H9 (cell line): ENCODE measurements at regions not wholly inside any gene's neighbourhood (a gene's known extent, or its start where the extent isn't known, plus 50 kb on each side); places are given as distances from the start of the nearest gene placed in this dataset.

Experiments
- DNase-seq: peaks from one replicate; pipeline ENCODE4 v3.0.0-alpha.2; 2017
- H2AFZ ChIP-seq: one replicate; pipeline ENCODE4 v1.6.1; 2013; ENCODE audit warnings: mild to moderate bottlenecking, low read length, control low read depth, moderate library complexity
- H2AK5ac ChIP-seq: 2 replicates; pipeline ENCODE4 v1.6.1; 2013; ENCODE audit warnings: low read length, control low read depth, mixed read lengths; ENCODE audit not compliant: insufficient read length
- H2BK120ac ChIP-seq: one replicate; pipeline ENCODE4 v1.6.1; 2013; ENCODE audit warnings: low read depth, mild to moderate bottlenecking, low read length, control low read depth, inconsistent platforms; ENCODE audit not compliant: poor library complexity, severe bottlenecking
- H2BK12ac ChIP-seq: 2 replicates; pipeline ENCODE4 v1.6.1; 2013; ENCODE audit warnings: low read length, control low read depth, mixed read lengths, low read depth; ENCODE audit not compliant: insufficient read length
- H2BK15ac ChIP-seq: 2 replicates; pipeline ENCODE4 v1.6.1; 2013; ENCODE audit warnings: low read depth, low read length, control low read depth
- H2BK20ac ChIP-seq: one replicate; pipeline ENCODE4 v1.6.1; 2013; ENCODE audit warnings: low read depth, mild to moderate bottlenecking, low read length, control low read depth, inconsistent platforms; ENCODE audit not compliant: poor library complexity, severe bottlenecking
- H2BK5ac ChIP-seq: 2 replicates; pipeline ENCODE4 v1.6.1; 2013; ENCODE audit warnings: low read length, control low read depth, mixed read lengths; ENCODE audit not compliant: insufficient read length
- H3K14ac ChIP-seq: 2 replicates; pipeline ENCODE4 v1.6.1; 2013; ENCODE audit warnings: low read length, control low read depth; ENCODE audit not compliant: insufficient read depth
- H3K18ac ChIP-seq: 2 replicates; pipeline ENCODE4 v1.6.1; 2013; ENCODE audit warnings: low read depth, mild to moderate bottlenecking, mixed read lengths, low read length, control low read depth; ENCODE audit not compliant: insufficient read length
- H3K23ac ChIP-seq: 2 replicates; pipeline ENCODE4 v1.6.1; 2013; ENCODE audit warnings: low read length, control low read depth, mixed read lengths, low read depth; ENCODE audit not compliant: insufficient read length
- H3K23me2 ChIP-seq: 2 replicates; pipeline ENCODE4 v1.6.1; 2013; ENCODE audit warnings: low read depth, mild to moderate bottlenecking, mixed read lengths, low read length, control low read depth; ENCODE audit not compliant: insufficient read length, poor library complexity, severe bottlenecking
- H3K27ac ChIP-seq: 2 replicates; pipeline ENCODE4 v1.5.1; 2013; ENCODE audit warnings: low read length, control low read depth, mixed read lengths, low read depth; ENCODE audit not compliant: insufficient read length
- H3K27me3 ChIP-seq: 2 replicates; pipeline ENCODE4 v1.6.1; 2013; ENCODE audit warnings: low read length, control low read depth, inconsistent platforms; ENCODE audit not compliant: insufficient read depth
- H3K4ac ChIP-seq: 2 replicates; pipeline ENCODE4 v1.6.1; 2013; ENCODE audit warnings: low read depth, mild to moderate bottlenecking, control low read depth, inconsistent platforms, low read length, moderate library complexity
- H3K4me1 ChIP-seq: 2 replicates; pipeline ENCODE4 v1.6.1; 2013; ENCODE audit warnings: low read length, control low read depth, inconsistent platforms; ENCODE audit not compliant: insufficient read depth
- H3K4me2 ChIP-seq: 2 replicates; pipeline ENCODE4 v1.6.1; 2013; ENCODE audit warnings: low read length, control low read depth, mixed read lengths; ENCODE audit not compliant: insufficient read length, insufficient read depth
- H3K56ac ChIP-seq: 2 replicates; pipeline ENCODE4 v1.6.1; 2013; ENCODE audit warnings: low read depth, mild to moderate bottlenecking, mixed read lengths, low read length, control low read depth; ENCODE audit not compliant: insufficient read length
- H3K79me1 ChIP-seq: 2 replicates; pipeline ENCODE4 v1.6.1; 2013; ENCODE audit warnings: low read depth, mild to moderate bottlenecking, moderate library complexity, low read length, control low read depth, inconsistent platforms; ENCODE audit not compliant: insufficient read depth, poor library complexity, severe bottlenecking
- H3K79me2 ChIP-seq: 2 replicates; pipeline ENCODE4 v1.6.1; 2013; ENCODE audit warnings: low read length, control low read depth, inconsistent platforms; ENCODE audit not compliant: insufficient read depth
- H3K9ac ChIP-seq: 2 replicates; pipeline ENCODE4 v1.6.1; 2013; ENCODE audit warnings: low read length, control low read depth, mixed read lengths; ENCODE audit not compliant: insufficient read length; ENCODE audit errors: extremely low read depth
- H3K9me3 ChIP-seq: one replicate; pipeline ENCODE4 v1.6.1; 2013; ENCODE audit warnings: low read depth, low read length, inconsistent platforms; ENCODE audit not compliant: control insufficient read depth
- H3T11ph ChIP-seq: one replicate; pipeline ENCODE4 v1.6.1; 2013; ENCODE audit warnings: mild to moderate bottlenecking, low read length, control low read depth, inconsistent platforms
- H4K20me1 ChIP-seq: one replicate; pipeline ENCODE4 v1.6.1; 2013; ENCODE audit not compliant: control insufficient read depth, insufficient read length, insufficient read depth
- H4K5ac ChIP-seq: 2 replicates; pipeline ENCODE4 v1.6.1; 2013; ENCODE audit warnings: low read depth, mild to moderate bottlenecking, mixed read lengths, low read length, control low read depth; ENCODE audit not compliant: insufficient read length
- H4K8ac ChIP-seq: replicated peaks from 2 replicates; pipeline ENCODE4 v1.6.1; 2013; ENCODE audit warnings: low read length, control low read depth, mixed read lengths, low read depth; ENCODE audit not compliant: insufficient read length
- H4K91ac ChIP-seq: 2 replicates; pipeline ENCODE4 v1.6.1; 2013; ENCODE audit warnings: low read depth, mild to moderate bottlenecking, moderate library complexity, mixed read lengths, low read length, control low read depth; ENCODE audit not compliant: insufficient read length
- H3K27ac Mint-ChIP-seq, 3 experiments: 2 replicates in 2 of 3; 3 replicates in 1 of 3; pipeline ENCODE4 v1.8.0; 2020 to 2021; ENCODE audit warnings: mixed read lengths in 3 of 3, mild to moderate bottlenecking in 1 of 3, moderate library complexity in 1 of 3
- H3K27me3 Mint-ChIP-seq: 2 replicates; pipeline ENCODE4 v1.8.0; 2021; ENCODE audit warnings: low read depth, mild to moderate bottlenecking, moderate library complexity, mixed read lengths
- H3K36me3 Mint-ChIP-seq, 3 experiments: 2 replicates in 2 of 3; 3 replicates in 1 of 3; pipeline ENCODE4 v1.8.0; 2020 to 2021; ENCODE audit warnings: low read depth in 3 of 3, mixed read lengths in 3 of 3; ENCODE audit not compliant: insufficient read depth in 1 of 3
- H3K4me1 Mint-ChIP-seq, 2 experiments: 2 replicates each; pipeline ENCODE4 v1.8.0; 2020; ENCODE audit warnings: mixed read lengths in 2 of 2
- H3K4me3 Mint-ChIP-seq, 2 experiments: 2 replicates in 1 of 2; 3 replicates in 1 of 2; pipeline ENCODE4 v1.8.0; 2020 to 2021; ENCODE audit warnings: mild to moderate bottlenecking in 2 of 2, mixed read lengths in 2 of 2, moderate library complexity in 1 of 2
- H3K9me3 Mint-ChIP-seq, 2 experiments: 2 replicates in 1 of 2; 3 replicates in 1 of 2; pipeline ENCODE4 v1.8.0; 2020; ENCODE audit warnings: mild to moderate bottlenecking in 2 of 2, mixed read lengths in 2 of 2, moderate library complexity in 1 of 2
- WGBS: extraction: QIAGEN DNeasy Blood & Tissue Kit; methylation state at CpG from one replicate; pipeline ENCODE4 v1.1.7; 2013; ENCODE audit warnings: missing lambda C conversion rate, low lambda C conversion rate, mixed read lengths; ENCODE audit not compliant: insufficient read length; ENCODE audit errors: extremely low coverage; 5-methylcytosine and 5-hydroxymethylcytosine counted together
- TF ChIP-seq, protein P1 (sequence below): fragments of 200-600 bp; sonication (generic); conservative IDR thresholded peaks from 3 replicates; pipeline ENCODE4 v1.8.0; 2021; ENCODE audit warnings: antibody characterized with exemption, mild to moderate bottlenecking

DNA sequence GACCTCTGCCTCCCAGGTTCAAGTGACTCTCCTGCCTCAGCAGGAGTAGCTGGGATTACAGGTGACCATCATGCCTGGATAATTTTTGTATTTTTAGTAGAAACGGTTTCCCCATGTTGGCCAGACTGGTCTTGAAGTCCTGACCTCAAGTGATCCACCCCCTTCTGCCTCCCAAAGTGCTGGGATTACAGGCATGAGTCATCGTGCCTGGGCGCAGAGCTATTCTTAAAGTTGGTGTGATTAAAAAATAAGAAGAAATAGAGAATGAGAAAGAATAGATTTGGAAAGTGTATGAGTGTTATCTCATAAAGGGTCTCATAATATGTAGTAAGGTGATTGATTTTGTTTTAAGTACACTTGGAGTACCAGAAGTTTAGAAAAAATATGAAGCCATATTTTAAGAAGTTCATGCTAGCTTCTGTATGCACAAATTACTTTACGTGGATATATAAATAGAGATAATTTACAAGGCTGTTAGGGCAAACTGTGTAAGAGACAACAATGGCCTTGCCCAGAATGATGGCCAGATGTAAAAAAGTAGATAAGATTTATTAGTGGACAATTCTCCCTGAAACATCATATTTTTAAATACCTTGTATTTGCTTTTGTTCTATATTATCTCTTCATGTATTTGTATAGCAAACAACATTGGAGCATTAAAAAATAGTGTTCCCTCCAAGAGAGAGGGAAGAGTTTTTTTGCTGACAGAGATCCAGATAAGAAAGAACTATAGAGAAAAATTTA lies 1108.5 kb downstream of the SLC16A7 start:
- Mint-ChIP-seq H3K27me3 (no peaks in the 10 kb centered on the region), H3K36me3 (peaks cover 1 to 10% (median 3%) of the 10 kb centered on the region in 3 experiments; a peak in 4 of 7 replicates), H3K4me3 (no peak overlapping the region), H3K4me1 (no peaks in the 10 kb centered on the region), H3K9me3 (peaks cover 16% of the 10 kb centered on the region in 2 experiments; a peak in 4 of 5 replicates), H3K27ac (no peak overlapping the region)
- no peak overlapping the region for H2AK5ac ChIP-seq
- H3K4ac ChIP-seq: no peak overlapping the region
- no peak overlapping the region for H3K18ac ChIP-seq
- H3K14ac ChIP-seq: no peak overlapping the region
- no peak overlapping the region for H3K4me2 ChIP-seq
- no peaks in the 10 kb centered on the region for H3K79me1 ChIP-seq
- H2AFZ ChIP-seq: no peak overlapping the region
- H3K9me3 ChIP-seq: no peaks in the 10 kb centered on the region
- no peak overlapping the region for H2BK5ac ChIP-seq
- H2BK120ac ChIP-seq: no peak overlapping the region
- TF ChIP-seq, protein P1, sequence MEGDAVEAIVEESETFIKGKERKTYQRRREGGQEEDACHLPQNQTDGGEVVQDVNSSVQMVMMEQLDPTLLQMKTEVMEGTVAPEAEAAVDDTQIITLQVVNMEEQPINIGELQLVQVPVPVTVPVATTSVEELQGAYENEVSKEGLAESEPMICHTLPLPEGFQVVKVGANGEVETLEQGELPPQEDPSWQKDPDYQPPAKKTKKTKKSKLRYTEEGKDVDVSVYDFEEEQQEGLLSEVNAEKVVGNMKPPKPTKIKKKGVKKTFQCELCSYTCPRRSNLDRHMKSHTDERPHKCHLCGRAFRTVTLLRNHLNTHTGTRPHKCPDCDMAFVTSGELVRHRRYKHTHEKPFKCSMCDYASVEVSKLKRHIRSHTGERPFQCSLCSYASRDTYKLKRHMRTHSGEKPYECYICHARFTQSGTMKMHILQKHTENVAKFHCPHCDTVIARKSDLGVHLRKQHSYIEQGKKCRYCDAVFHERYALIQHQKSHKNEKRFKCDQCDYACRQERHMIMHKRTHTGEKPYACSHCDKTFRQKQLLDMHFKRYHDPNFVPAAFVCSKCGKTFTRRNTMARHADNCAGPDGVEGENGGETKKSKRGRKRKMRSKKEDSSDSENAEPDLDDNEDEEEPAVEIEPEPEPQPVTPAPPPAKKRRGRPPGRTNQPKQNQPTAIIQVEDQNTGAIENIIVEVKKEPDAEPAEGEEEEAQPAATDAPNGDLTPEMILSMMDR: no peak
- no peaks in the 10 kb centered on the region for H3K27me3 ChIP-seq
- no peak overlapping the region for H3T11ph ChIP-seq
- no peak overlapping the region for H3K27ac ChIP-seq
- whole genome bisulfite sequencing: 100% methylated on average over 1 of the region's 4 CpGs
- H3K79me2 ChIP-seq: no peaks in the 10 kb centered on the region
- DNase-seq: no peak
- no peak overlapping the region for H2BK20ac ChIP-seq
- H3K23ac ChIP-seq: no peak overlapping the region
- H2BK12ac ChIP-seq: no peak overlapping the region
- no peak overlapping the region for H4K5ac ChIP-seq
- H2BK15ac ChIP-seq: no peak overlapping the region
- no peaks in the 10 kb centered on the region for H3K4me1 ChIP-seq
- no peak overlapping the region for H4K8ac ChIP-seq
- H4K20me1 ChIP-seq: no peaks in the 10 kb centered on the region
- no peak overlapping the region for H3K9ac ChIP-seq
- H3K56ac ChIP-seq: no peak overlapping the region
- H4K91ac ChIP-seq: no peak overlapping the region
- no peaks in the 10 kb centered on the region for H3K23me2 ChIP-seq
